ENCODE measurements at regions not wholly inside any gene's neighbourhood (a gene's known extent, or its start where the extent isn't known, plus 50 kb on each side); places are given as distances from the start of the nearest gene placed in this dataset.

- H3K4me1 ChIP-seq (ENCODE audit: control insufficient read depth, insufficient read depth, low read length), result no peaks in the 10 kb centered on the region
- no peaks in the 10 kb centered on the region for H3K36me3 ChIP-seq (ENCODE audit: control insufficient read depth, insufficient read depth, low read length)
These were observed 1130.5 kb downstream of the BRD1 start for GRCh38 chr22:48697223-48697622.

DNA sequence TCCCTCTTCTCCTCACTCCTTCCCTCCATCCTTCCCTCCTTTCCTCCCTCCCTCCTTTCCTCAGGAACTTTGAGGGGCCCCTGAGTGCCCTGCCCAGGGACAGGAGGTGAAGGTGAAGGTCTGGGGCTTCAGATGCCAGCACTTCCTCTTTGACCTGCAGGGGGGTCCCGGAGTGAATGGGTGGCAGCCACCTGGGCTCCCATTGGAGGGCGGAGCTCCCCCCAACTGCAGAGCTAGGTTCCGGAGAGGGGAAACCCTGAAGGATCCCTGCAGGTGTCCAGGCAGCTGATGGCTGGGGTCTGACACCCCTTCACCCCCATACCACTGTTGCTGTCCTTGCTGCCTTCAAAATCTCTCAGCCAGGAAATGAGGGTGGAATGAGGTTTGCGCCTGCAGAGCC lies 1131.3 kb downstream of the BRD1 start:
- Histone ChIP-seq H3K4me3 (ENCODE audit: low read length) (no peak overlapping the region), H3K9ac (ENCODE audit: low read length) (no peak overlapping the region)

More at GRCh38 chr22:48697223-48697622, 1130.5 kb downstream of the BRD1 start:
- no peak overlapping the region for H3K27ac ChIP-seq (ENCODE audit: low read depth, low read length)
- H3K9ac ChIP-seq (ENCODE audit: low read length), result no peak overlapping the region
- no peak overlapping the region for H3K4me3 ChIP-seq (ENCODE audit: low read length)
- H3K27me3 ChIP-seq (ENCODE audit: control insufficient read depth, insufficient read depth, low read length), result no peaks in the 10 kb centered on the region

DNA sequence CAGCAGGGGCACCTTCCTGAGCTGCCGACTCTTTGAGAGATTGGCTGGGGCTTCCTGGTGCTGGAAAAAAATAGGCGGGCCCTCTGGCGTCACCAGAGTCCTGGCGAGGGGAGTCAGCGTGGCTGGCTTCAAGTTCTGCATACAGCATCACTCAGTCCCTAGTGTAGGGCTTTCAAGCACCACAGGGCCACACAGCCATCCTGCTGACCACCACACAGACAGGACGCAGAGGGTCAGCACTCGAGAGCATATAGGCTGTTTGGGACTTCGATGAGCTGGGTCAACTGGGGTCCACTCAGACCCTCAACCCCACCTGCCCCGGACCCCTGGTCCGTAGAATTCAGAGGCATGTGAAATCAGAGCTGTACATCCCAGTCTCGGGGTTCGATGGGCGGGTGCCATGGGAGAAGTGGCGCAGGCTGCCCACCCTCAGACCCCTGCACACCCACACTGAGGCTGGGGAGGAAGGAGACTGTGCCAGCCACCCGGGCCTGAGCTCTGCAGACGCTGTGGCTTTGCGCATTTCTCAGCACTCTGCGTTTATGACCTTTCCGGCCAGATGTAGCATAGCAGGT lies 1131.9 kb downstream of the BRD1 start:
- Histone ChIP-seq H3K36me3 (ENCODE audit: control insufficient read depth, insufficient read depth, low read length) (no peaks in the 10 kb centered on the region), H3K27ac (ENCODE audit: low read depth, low read length) (no peak overlapping the region), H3K9ac (ENCODE audit: low read length) (no peak overlapping the region), H3K4me1 (ENCODE audit: control insufficient read depth, insufficient read depth, low read length) (no peaks in the 10 kb centered on the region), H3K27me3 (ENCODE audit: control insufficient read depth, insufficient read depth, low read length) (no peaks in the 10 kb centered on the region), H3K4me3 (ENCODE audit: low read length) (no peak overlapping the region)

More for the DNA sequence above, 1131.3 kb downstream of the BRD1 start:
- no peaks in the 10 kb centered on the region for H3K4me1 ChIP-seq (ENCODE audit: control insufficient read depth, insufficient read depth, low read length)
- H3K27me3 ChIP-seq (ENCODE audit: control insufficient read depth, insufficient read depth, low read length), result no peaks in the 10 kb centered on the region
- H3K27ac ChIP-seq (ENCODE audit: low read depth, low read length), result no peak overlapping the region
- no peaks in the 10 kb centered on the region for H3K36me3 ChIP-seq (ENCODE audit: control insufficient read depth, insufficient read depth, low read length)

- Histone ChIP-seq H3K36me3 (ENCODE audit: control insufficient read depth, insufficient read depth, low read length) (no peaks in the 10 kb centered on the region), H3K27ac (ENCODE audit: low read depth, low read length) (no peak overlapping the region), H3K9ac (ENCODE audit: low read length) (no peak overlapping the region), H3K4me1 (ENCODE audit: control insufficient read depth, insufficient read depth, low read length) (no peaks in the 10 kb centered on the region), H3K27me3 (ENCODE audit: control insufficient read depth, insufficient read depth, low read length) (no peaks in the 10 kb centered on the region), H3K4me3 (ENCODE audit: low read length) (no peak overlapping the region)
These were observed 1132.4 kb downstream of the BRD1 start for GRCh38 chr22:48695251-48695650.

- Histone ChIP-seq H3K27me3 (ENCODE audit: control insufficient read depth, insufficient read depth, low read length) (no peaks in the 10 kb centered on the region), H3K9ac (ENCODE audit: low read length) (no peak overlapping the region), H3K4me3 (ENCODE audit: low read length) (no peak overlapping the region), H3K27ac (ENCODE audit: low read depth, low read length) (no peak overlapping the region), H3K4me1 (ENCODE audit: control insufficient read depth, insufficient read depth, low read length) (no peaks in the 10 kb centered on the region), H3K36me3 (ENCODE audit: control insufficient read depth, insufficient read depth, low read length) (no peaks in the 10 kb centered on the region)
These were observed 1133.3 kb downstream of the BRD1 start for GRCh38 chr22:48694296-48694883.

DNA sequence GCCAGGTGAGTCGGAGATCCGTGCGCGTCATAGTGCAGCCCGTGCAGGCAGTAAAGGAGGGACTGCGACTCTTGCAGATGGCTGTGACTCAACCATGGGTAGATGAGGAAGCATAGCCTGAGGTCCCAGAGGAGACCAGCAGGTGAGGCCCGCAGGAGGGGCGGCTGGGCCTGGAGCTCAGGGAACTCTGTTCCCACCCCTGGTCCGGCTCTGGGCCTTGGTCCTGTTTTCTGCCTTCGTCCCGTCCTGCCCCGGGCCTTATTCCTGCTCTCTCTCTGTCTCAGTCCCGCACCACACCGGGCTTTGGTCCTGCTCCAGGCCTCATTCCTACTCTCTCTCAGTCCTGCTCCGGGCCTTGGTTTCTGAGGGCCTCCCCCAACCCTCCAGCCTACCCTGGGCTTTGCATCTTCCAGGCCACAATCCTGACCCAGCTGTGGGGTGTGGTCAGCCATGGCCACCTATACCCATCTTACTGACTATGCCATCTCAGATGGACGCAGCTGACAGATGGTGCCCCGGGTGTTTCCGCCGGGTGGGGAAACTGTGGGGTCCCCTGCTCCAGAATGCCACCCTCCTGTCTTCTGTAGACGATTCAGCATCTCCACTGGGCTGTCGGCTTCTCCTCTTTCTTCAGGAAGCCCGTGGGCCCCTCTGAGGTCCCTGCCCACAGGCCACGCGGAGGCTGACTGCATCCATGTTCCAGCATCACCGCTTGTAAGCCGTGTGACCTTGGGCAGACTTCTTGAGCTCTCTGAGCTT lies 1134.1 kb downstream of the BRD1 start:
- H3K4me3 ChIP-seq (ENCODE audit: low read length), result no peak overlapping the region
- H3K36me3 ChIP-seq (ENCODE audit: control insufficient read depth, insufficient read depth, low read length), result no peaks in the 10 kb centered on the region
- no peak overlapping the region for H3K9ac ChIP-seq (ENCODE audit: low read length)
- H3K27ac ChIP-seq (ENCODE audit: low read depth, low read length), result no peak overlapping the region
- H3K27me3 ChIP-seq (ENCODE audit: control insufficient read depth, insufficient read depth, low read length), result no peaks in the 10 kb centered on the region
- no peaks in the 10 kb centered on the region for H3K4me1 ChIP-seq (ENCODE audit: control insufficient read depth, insufficient read depth, low read length)

DNA sequence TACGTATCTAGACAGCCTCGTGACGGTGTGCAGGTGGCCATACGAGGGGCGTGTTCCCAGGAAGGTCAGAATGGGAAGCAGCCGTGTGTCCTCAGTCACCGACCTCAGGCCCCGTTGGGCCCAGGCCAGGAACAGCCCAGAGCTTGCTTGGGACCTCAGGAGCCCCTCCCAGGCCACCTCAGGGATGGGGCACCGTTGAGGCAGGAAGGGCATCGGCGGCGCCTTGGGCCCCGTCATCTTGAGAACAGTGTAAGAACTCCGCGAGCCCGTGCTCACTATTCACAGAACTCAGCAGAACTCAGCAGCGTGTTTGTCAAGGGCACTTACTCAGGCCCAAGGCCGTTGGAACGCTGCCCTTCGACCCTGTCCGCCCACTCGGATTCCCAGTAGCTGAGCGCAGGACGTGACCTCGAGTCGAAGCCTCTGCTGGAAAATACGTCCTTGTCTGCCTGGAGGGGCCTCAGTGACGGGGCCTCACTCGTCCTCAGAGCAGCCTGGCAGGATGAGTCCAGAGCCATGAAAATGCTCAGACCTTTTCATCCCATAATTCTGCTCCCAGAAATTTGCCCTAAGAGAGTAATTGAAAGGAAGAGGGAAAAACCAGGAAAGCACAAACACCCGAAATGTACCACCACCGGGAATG lies 1134.8 kb downstream of the BRD1 start:
- Histone ChIP-seq H3K9ac (ENCODE audit: low read length) (no peak overlapping the region), H3K4me1 (ENCODE audit: control insufficient read depth, insufficient read depth, low read length) (no peaks in the 10 kb centered on the region), H3K4me3 (ENCODE audit: low read length) (no peak overlapping the region), H3K27me3 (ENCODE audit: control insufficient read depth, insufficient read depth, low read length) (no peaks in the 10 kb centered on the region), H3K27ac (ENCODE audit: low read depth, low read length) (no peak overlapping the region), H3K36me3 (ENCODE audit: control insufficient read depth, insufficient read depth, low read length) (no peaks in the 10 kb centered on the region)

DNA sequence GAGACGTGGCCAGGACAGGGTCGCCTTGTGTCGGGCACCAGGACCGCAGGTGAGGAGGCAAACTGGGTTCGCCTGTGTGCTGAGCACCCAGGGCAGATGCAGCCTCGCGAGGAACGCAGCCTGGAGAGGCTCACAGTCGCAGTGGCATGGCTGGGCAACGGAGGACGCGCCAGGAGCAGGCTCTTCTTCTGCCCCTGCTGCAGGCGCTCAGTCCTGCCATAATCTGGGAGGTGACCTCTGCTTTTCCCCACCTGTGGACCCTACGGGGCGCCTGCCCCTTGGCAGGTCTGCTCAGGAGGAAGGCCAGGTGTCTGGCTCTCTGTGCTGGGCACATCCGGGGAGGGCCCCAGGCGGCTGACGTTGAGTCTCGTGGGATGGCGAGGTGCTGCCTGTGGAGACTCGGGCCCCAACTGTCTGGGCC lies 1136.2 kb downstream of the BRD1 start:
- H3K4me3 ChIP-seq (ENCODE audit: low read length), result no peak overlapping the region
- H3K27me3 ChIP-seq (ENCODE audit: control insufficient read depth, insufficient read depth, low read length), result no peaks in the 10 kb centered on the region
- no peak overlapping the region for H3K27ac ChIP-seq (ENCODE audit: low read depth, low read length)
- H3K36me3 ChIP-seq (ENCODE audit: control insufficient read depth, insufficient read depth, low read length), result no peaks in the 10 kb centered on the region
- no peaks in the 10 kb centered on the region for H3K4me1 ChIP-seq (ENCODE audit: control insufficient read depth, insufficient read depth, low read length)
- H3K9ac ChIP-seq (ENCODE audit: low read length), result no peak overlapping the region

GRCh38 chr22:48690583-48691317 lies 1136.9 kb downstream of the BRD1 start:
- Histone ChIP-seq H3K4me1 (ENCODE audit: control insufficient read depth, insufficient read depth, low read length) (no peaks in the 10 kb centered on the region), H3K4me3 (ENCODE audit: low read length) (no peak overlapping the region), H3K36me3 (ENCODE audit: control insufficient read depth, insufficient read depth, low read length) (no peaks in the 10 kb centered on the region), H3K27me3 (ENCODE audit: control insufficient read depth, insufficient read depth, low read length) (no peaks in the 10 kb centered on the region), H3K9ac (ENCODE audit: low read length) (no peak overlapping the region), H3K27ac (ENCODE audit: low read depth, low read length) (no peak overlapping the region)

GRCh38 chr22:48689206-48689605 lies 1138.5 kb downstream of the BRD1 start:
- no peak overlapping the region for H3K27ac ChIP-seq (ENCODE audit: low read depth, low read length)
- no peak overlapping the region for H3K4me3 ChIP-seq (ENCODE audit: low read length)

DNA sequence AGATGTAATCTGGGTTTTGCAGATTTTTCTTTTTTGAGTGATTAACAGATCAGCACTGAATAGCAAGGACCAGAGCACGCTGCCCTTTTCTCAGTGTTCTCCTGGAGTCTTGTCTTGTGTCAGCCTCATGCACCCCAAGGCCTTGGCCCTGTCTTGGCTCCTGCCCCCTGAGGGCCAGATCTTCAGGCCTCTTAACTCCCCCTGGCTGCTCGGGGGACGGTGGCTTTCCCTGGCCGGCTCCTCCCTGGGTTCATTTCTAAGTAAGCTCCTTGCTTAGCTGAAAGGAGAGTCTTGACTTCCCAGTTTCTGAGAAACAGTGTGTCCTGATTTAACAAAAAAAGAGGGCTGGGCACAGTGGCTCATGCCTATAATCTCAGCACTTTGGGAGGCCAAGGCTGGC lies 1139.3 kb downstream of the BRD1 start:
- H3K27me3 ChIP-seq (ENCODE audit: control insufficient read depth, insufficient read depth, low read length), result no peaks in the 10 kb centered on the region
- H3K9ac ChIP-seq (ENCODE audit: low read length), result no peak overlapping the region
- no peak overlapping the region for H3K27ac ChIP-seq (ENCODE audit: low read depth, low read length)
- no peak overlapping the region for H3K4me3 ChIP-seq (ENCODE audit: low read length)
- no peaks in the 10 kb centered on the region for H3K36me3 ChIP-seq (ENCODE audit: control insufficient read depth, insufficient read depth, low read length)
- no peaks in the 10 kb centered on the region for H3K4me1 ChIP-seq (ENCODE audit: control insufficient read depth, insufficient read depth, low read length)

More at GRCh38 chr22:48689206-48689605, 1138.5 kb downstream of the BRD1 start:
- H3K9ac ChIP-seq (ENCODE audit: low read length), result no peak overlapping the region
- no peaks in the 10 kb centered on the region for H3K36me3 ChIP-seq (ENCODE audit: control insufficient read depth, insufficient read depth, low read length)
- H3K27me3 ChIP-seq (ENCODE audit: control insufficient read depth, insufficient read depth, low read length), result no peaks in the 10 kb centered on the region
- no peaks in the 10 kb centered on the region for H3K4me1 ChIP-seq (ENCODE audit: control insufficient read depth, insufficient read depth, low read length)

- Histone ChIP-seq H3K27ac (ENCODE audit: low read depth, low read length) (no peak overlapping the region), H3K9ac (ENCODE audit: low read length) (no peak overlapping the region), H3K4me3 (ENCODE audit: low read length) (no peak overlapping the region), H3K36me3 (ENCODE audit: control insufficient read depth, insufficient read depth, low read length) (no peaks in the 10 kb centered on the region), H3K27me3 (ENCODE audit: control insufficient read depth, insufficient read depth, low read length) (no peaks in the 10 kb centered on the region), H3K4me1 (ENCODE audit: control insufficient read depth, insufficient read depth, low read length) (no peaks in the 10 kb centered on the region)
These were observed 1140.1 kb downstream of the BRD1 start for GRCh38 chr22:48687606-48688005.
